Lung (tissue), 11 donors: ENCODE measurements at regions not wholly inside any gene's neighbourhood (a gene's known extent, or its start where the extent isn't known, plus 50 kb on each side); places are given as distances from the start of the nearest gene placed in this dataset.
"Not testable (repeated sequence)": the region's sequence is repeated elsewhere in the genome, so short reads cannot be mapped to it uniquely, and the experiment has no call there.

ENCODE experiments used
- ATAC-seq: fragments of 200-7000 bp; cut with Tn5 transposase; one replicate; pipeline ENCODE4 v1.9.1; 2020; ENCODE audit warnings: moderate number of reproducible peaks; ENCODE audit not compliant: insufficient read depth, low FRiP score
- DNase-seq, 3 donors: peaks; one replicate each; pipeline ENCODE4 v3.0.0-alpha.2; 2013 to 2017
- H3K27ac ChIP-seq, 2 donors: one replicate each; pipeline ENCODE4 v1.5.1; 2013; ENCODE audit warnings: mild to moderate bottlenecking in 2 of 2, moderate library complexity in 2 of 2, control low read depth in 1 of 2, inconsistent platforms in 1 of 2, low read depth in 1 of 2, low read length in 1 of 2
- H3K27me3 ChIP-seq, 3 donors: one replicate each; pipeline ENCODE4 v1.5.1; 2013; ENCODE audit warnings: low read length in 2 of 3; ENCODE audit not compliant: control insufficient read depth in 3 of 3, insufficient read depth in 3 of 3
- H3K36me3 ChIP-seq, 4 donors: one replicate each; pipeline ENCODE4 v1.5.1; 2013; ENCODE audit warnings: low read length in 4 of 4, mild to moderate bottlenecking in 1 of 4, moderate library complexity in 1 of 4; ENCODE audit not compliant: control insufficient read depth in 4 of 4, insufficient read depth in 4 of 4
- H3K4me1 ChIP-seq, 5 donors: one replicate each; pipeline ENCODE4 v1.5.1; 2013; ENCODE audit warnings: low read length in 5 of 5, mild to moderate bottlenecking in 2 of 5, moderate library complexity in 1 of 5; ENCODE audit not compliant: control insufficient read depth in 5 of 5, insufficient read depth in 5 of 5
- H3K4me3 ChIP-seq: one replicate; pipeline ENCODE4 v1.5.1; 2013; ENCODE audit warnings: mild to moderate bottlenecking, control low read depth, moderate library complexity
- H3K9ac ChIP-seq, 2 donors: one replicate each; pipeline ENCODE4 v1.5.1; 2013; ENCODE audit warnings: low read length in 2 of 2, control low read depth in 1 of 2; ENCODE audit not compliant: insufficient read depth in 1 of 2
- H3K9me3 ChIP-seq, 4 donors: one replicate each; pipeline ENCODE4 v1.5.1; 2013; ENCODE audit warnings: low read length in 3 of 4, mild to moderate bottlenecking in 1 of 4, moderate library complexity in 1 of 4; ENCODE audit not compliant: control insufficient read depth in 4 of 4, insufficient read depth in 3 of 4
- CTCF ChIP-seq: IDR thresholded peaks from 2 replicates; pipeline ENCODE4 v1.5.1; 2012; ENCODE audit warnings: mild to moderate bottlenecking; ENCODE audit errors: control extremely low read depth, extremely low read depth
- WGBS, 2 donors: extraction: QIAGEN DNeasy Blood & Tissue Kit; methylation state at CpG; one replicate each; pipeline ENCODE4 v1.1.7; 2013; 5-methylcytosine and 5-hydroxymethylcytosine counted together
- donor health status: control.
- donor health status: control.
- donor health status: Bipolar disorder and iron deficiency.
- donor health status: healthy.
- donor health status: DM: yes; HTN: yes; CAD: no.

DNA sequence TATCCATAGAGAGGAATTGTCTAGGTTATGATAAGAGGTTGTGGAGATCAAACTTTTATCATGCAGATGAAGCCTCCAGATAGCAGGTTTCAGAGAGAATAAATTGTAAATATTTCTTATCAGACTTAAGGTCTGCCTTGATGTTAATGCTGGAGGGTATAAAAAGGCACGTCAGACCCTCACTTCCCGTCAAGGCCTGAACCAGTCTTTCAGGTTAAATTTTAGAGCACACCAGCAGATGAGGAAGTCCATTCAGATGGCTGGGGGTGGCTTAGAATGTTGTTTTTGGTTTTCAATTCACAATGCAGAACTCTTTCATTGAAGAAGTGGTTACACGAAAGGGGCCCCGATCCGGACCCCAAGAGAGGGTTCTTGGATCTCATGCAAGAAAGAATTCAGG lies 144.4 kb upstream of the FBXO11 start:
- no peak for ATAC-seq
- no peak for DNase-seq
- H3K4me3 ChIP-seq, result no peak overlapping the region
- no peaks in the 10 kb centered on the region for H3K27me3 ChIP-seq
- no peak for TF ChIP-seq CTCF
- no peaks in the 10 kb centered on the region for H3K4me1 ChIP-seq
- 56 to 60% methylated on average over 5 of the region's 5 CpGs for WGBS, 2 donors
- H3K9ac ChIP-seq, result no peak overlapping the region
- H3K27ac ChIP-seq, result no peak overlapping the region
- no peaks in the 10 kb centered on the region for H3K9me3 ChIP-seq
- H3K36me3 ChIP-seq, result no peaks in the 10 kb centered on the region

GRCh38 chr2:48059975-48060374 lies 153.7 kb upstream of the FBXO11 start:
- Histone ChIP-seq H3K27ac (no peak overlapping the region), H3K4me1 (no peaks in the 10 kb centered on the region), H3K9ac (no peak overlapping the region), H3K27me3 (no peaks in the 10 kb centered on the region), H3K9me3 (peaks cover 0 to 2% (median 0%) of the 10 kb centered on the region in 4 donors), H3K36me3 (no peaks in the 10 kb centered on the region), H3K4me3 (no peak overlapping the region)
- WGBS, 2 donors, result 81 to 84% methylated on average over 1 of the region's 1 CpG
- no peak for ATAC-seq
- DNase-seq, result no peak
- no peak for TF ChIP-seq CTCF

- H3K4me3 ChIP-seq, DNase-seq, ATAC-seq, H3K27ac ChIP-seq, H3K4me1 ChIP-seq, H3K9me3 ChIP-seq, H3K36me3 ChIP-seq, H3K9ac ChIP-seq, H3K27me3 ChIP-seq: not testable (repeated sequence)
- WGBS, 2 donors, result 83 to 90% methylated on average over 4 of the region's 4 CpGs
These were observed 155.4 kb upstream of the FBXO11 start for GRCh38 chr2:48061656-48062055.

GRCh38 chr2:48065096-48065495 lies 158.8 kb upstream of the FBXO11 start:
- H3K4me1 ChIP-seq, result no peaks in the 10 kb centered on the region
- no peak for ATAC-seq

More at GRCh38 chr2:48065096-48065495, 158.8 kb upstream of the FBXO11 start:
- H3K36me3 ChIP-seq, result no peaks in the 10 kb centered on the region
- DNase-seq, result no peak
- no peak overlapping the region for H3K4me3 ChIP-seq
- no peak overlapping the region for H3K9ac ChIP-seq
- no peak overlapping the region for H3K27ac ChIP-seq
- H3K27me3 ChIP-seq, result no peaks in the 10 kb centered on the region
- H3K9me3 ChIP-seq, result peaks cover 0 to 5% (median 0%) of the 10 kb centered on the region in 4 donors
- no peak for TF ChIP-seq CTCF
